Panc1 (cell line): ENCODE measurements at regions not wholly inside any gene's neighbourhood (a gene's known extent, or its start where the extent isn't known, plus 50 kb on each side); places are given as distances from the start of the nearest gene placed in this dataset.

Experiments used
- ATAC-seq: fragments of 200-7000 bp; cut with Tn5 transposase; 2 replicates; pipeline ENCODE4 v1.9.1; 2020; ENCODE audit warnings: mild to moderate bottlenecking, moderate library complexity
- BruUV-seq: library from RNA; stranded (reverse); fragments of 400-500 nt; replicated peaks from 2 replicates; lab custom pipeline; 2021; lab: Mats Ljungman, UMichigan
- CTCF ChIA-PET: fragments of 300-600 bp; sonication (Branson Sonifier 250); formaldehyde crosslinking; loops from one replicate; lab custom pipeline; 2022; ENCODE audit warnings: antibody characterized with exemption; lab: Charles Lee
- POLR2A ChIA-PET: fragments of 300-600 bp; sonication (Branson Sonifier 250); formaldehyde crosslinking; loops from one replicate; lab custom pipeline; 2022; ENCODE audit warnings: antibody characterized with exemption; lab: Charles Lee
- DNase-seq: peaks from one replicate; pipeline ENCODE4 v3.0.0-alpha.2; 2010; ENCODE audit warnings: low read depth, low spot score
- H3K27ac ChIP-seq: 2 replicates; pipeline ENCODE4 v1.5.1; 2011; ENCODE audit warnings: mild to moderate bottlenecking, low read length, inconsistent platforms
- H3K27me3 ChIP-seq: fragments of 200-500 bp; sonication (Bioruptor generic); 2 replicates; pipeline ENCODE4 v1.6.0; 2014; ENCODE audit warnings: low read length, inconsistent platforms; ENCODE audit not compliant: control insufficient read depth, insufficient read depth
- H3K36me3 ChIP-seq: fragments of 200-500 bp; sonication (Bioruptor generic); 2 replicates; pipeline ENCODE4 v1.5.1; 2014; ENCODE audit warnings: inconsistent platforms, mild to moderate bottlenecking, low read length, moderate library complexity; ENCODE audit not compliant: control insufficient read depth, insufficient read depth
- H3K4me1 ChIP-seq: 2 replicates; pipeline ENCODE4 v1.5.1; 2011; ENCODE audit warnings: inconsistent platforms, mild to moderate bottlenecking, low read length, moderate library complexity; ENCODE audit not compliant: control insufficient read depth, insufficient read depth
- H3K4me3 ChIP-seq, 2 experiments: 2 replicates each; pipeline ENCODE4 v1.5.1; 2011 to 2012; ENCODE audit warnings: low read depth in 2 of 2, low read length in 2 of 2, mild to moderate bottlenecking in 2 of 2, inconsistent platforms in 1 of 2, moderate library complexity in 1 of 2
- H3K9me3 ChIP-seq: fragments of 200-500 bp; sonication (Bioruptor generic); 2 replicates; pipeline ENCODE4 v1.5.1; 2014; ENCODE audit warnings: low read depth, mild to moderate bottlenecking, inconsistent platforms, low read length, moderate library complexity; ENCODE audit not compliant: control insufficient read depth, insufficient read depth
- POLR2AphosphoS5 ChIP-seq: IDR thresholded peaks from 2 replicates; pipeline ENCODE4 v1.6.1; 2012; ENCODE audit warnings: mild to moderate bottlenecking, low read depth, low read length, moderate library complexity
- SIN3A ChIP-seq: IDR thresholded peaks from 2 replicates; pipeline ENCODE4 v1.6.1; 2012; ENCODE audit warnings: low read depth, mild to moderate bottlenecking, low read length, moderate library complexity, borderline replicate concordance; ENCODE audit not compliant: insufficient read depth
- TCF7L2 ChIP-seq: IDR thresholded peaks from 2 replicates; pipeline ENCODE4 v1.6.1; 2011; ENCODE audit warnings: mild to moderate bottlenecking, low read depth, low read length, inconsistent platforms
- in situ Hi-C: cut with HindIII; loops from 2 replicates; pipeline ENCODE4 v1.10.0; 2016; ENCODE audit warnings: low sequenced_read_pairs, low pct_unique_long_range_greater_than_20kb
- intact Hi-C: fragments of 100-400 bp; cut with micrococcal nuclease; formaldehyde crosslinking; loops from one replicate; pipeline ENCODE4 v1.10.0; 2022; ENCODE audit not compliant: unreplicated experiment
- TF ChIP-seq, protein P1 (sequence below), 2 experiments: IDR thresholded peaks; 2 replicates each; pipeline ENCODE4 v1.6.1; 2011 to 2012; ENCODE audit warnings: low read depth in 2 of 2, control low read depth in 1 of 2, low read length in 1 of 2, mild to moderate bottlenecking in 1 of 2, moderate library complexity in 1 of 2; ENCODE audit not compliant: insufficient read depth in 1 of 2
- TF ChIP-seq, protein P2 (sequence below): fragments of 450-650 bp; IDR thresholded peaks from 2 replicates; pipeline ENCODE4 v1.5.1; 2017; ENCODE audit warnings: mild to moderate bottlenecking

DNA sequence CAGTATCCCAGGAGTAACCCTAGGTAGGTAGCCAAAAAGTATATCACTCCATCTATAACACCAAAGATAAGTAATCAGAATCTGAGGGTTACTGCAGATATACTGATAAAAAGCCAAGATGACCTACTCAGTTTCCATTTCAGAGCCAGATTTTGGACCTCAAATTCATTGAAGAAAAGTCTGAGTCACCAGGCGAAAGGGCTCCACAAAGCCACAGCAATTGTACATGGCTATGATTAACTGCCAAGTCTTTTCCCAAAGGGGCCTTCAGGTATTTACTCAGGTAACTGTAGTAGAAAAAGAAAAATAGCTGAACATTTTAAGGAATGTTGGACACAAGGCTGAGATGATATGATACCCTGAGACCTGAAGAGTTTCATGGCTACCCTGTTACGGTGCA, 75.6 kb upstream of the KCNH7 start:
- Histone ChIP-seq H3K4me3 (no peak overlapping the region), H3K27me3 (no peaks in the 10 kb centered on the region), H3K27ac (no peak overlapping the region), H3K36me3 (no peaks in the 10 kb centered on the region), H3K9me3 (no peaks in the 10 kb centered on the region), H3K4me1 (no peaks in the 10 kb centered on the region)
- ChIA-PET CTCF (no interaction called here), POLR2A (no interaction called here)
- no peak for DNase-seq
- intact Hi-C loops, result no loop called here
- no TSS peak for BruUV-seq
- in situ Hi-C loops, result no loop called here
- TF ChIP-seq SIN3A (no peak), POLR2AphosphoS5 (no peak), TCF7L2 (no peak)
- TF ChIP-seq, protein P1, sequence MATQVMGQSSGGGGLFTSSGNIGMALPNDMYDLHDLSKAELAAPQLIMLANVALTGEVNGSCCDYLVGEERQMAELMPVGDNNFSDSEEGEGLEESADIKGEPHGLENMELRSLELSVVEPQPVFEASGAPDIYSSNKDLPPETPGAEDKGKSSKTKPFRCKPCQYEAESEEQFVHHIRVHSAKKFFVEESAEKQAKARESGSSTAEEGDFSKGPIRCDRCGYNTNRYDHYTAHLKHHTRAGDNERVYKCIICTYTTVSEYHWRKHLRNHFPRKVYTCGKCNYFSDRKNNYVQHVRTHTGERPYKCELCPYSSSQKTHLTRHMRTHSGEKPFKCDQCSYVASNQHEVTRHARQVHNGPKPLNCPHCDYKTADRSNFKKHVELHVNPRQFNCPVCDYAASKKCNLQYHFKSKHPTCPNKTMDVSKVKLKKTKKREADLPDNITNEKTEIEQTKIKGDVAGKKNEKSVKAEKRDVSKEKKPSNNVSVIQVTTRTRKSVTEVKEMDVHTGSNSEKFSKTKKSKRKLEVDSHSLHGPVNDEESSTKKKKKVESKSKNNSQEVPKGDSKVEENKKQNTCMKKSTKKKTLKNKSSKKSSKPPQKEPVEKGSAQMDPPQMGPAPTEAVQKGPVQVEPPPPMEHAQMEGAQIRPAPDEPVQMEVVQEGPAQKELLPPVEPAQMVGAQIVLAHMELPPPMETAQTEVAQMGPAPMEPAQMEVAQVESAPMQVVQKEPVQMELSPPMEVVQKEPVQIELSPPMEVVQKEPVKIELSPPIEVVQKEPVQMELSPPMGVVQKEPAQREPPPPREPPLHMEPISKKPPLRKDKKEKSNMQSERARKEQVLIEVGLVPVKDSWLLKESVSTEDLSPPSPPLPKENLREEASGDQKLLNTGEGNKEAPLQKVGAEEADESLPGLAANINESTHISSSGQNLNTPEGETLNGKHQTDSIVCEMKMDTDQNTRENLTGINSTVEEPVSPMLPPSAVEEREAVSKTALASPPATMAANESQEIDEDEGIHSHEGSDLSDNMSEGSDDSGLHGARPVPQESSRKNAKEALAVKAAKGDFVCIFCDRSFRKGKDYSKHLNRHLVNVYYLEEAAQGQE (IDR thresholded peaks at IDR 0.05; ENCODE audit: insufficient read depth in 1 of 2, low read depth in 2 of 2, low read length in 1 of 2), result no peak
- TF ChIP-seq, protein P2, sequence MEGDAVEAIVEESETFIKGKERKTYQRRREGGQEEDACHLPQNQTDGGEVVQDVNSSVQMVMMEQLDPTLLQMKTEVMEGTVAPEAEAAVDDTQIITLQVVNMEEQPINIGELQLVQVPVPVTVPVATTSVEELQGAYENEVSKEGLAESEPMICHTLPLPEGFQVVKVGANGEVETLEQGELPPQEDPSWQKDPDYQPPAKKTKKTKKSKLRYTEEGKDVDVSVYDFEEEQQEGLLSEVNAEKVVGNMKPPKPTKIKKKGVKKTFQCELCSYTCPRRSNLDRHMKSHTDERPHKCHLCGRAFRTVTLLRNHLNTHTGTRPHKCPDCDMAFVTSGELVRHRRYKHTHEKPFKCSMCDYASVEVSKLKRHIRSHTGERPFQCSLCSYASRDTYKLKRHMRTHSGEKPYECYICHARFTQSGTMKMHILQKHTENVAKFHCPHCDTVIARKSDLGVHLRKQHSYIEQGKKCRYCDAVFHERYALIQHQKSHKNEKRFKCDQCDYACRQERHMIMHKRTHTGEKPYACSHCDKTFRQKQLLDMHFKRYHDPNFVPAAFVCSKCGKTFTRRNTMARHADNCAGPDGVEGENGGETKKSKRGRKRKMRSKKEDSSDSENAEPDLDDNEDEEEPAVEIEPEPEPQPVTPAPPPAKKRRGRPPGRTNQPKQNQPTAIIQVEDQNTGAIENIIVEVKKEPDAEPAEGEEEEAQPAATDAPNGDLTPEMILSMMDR, result no peak
- no peak for ATAC-seq

DNA sequence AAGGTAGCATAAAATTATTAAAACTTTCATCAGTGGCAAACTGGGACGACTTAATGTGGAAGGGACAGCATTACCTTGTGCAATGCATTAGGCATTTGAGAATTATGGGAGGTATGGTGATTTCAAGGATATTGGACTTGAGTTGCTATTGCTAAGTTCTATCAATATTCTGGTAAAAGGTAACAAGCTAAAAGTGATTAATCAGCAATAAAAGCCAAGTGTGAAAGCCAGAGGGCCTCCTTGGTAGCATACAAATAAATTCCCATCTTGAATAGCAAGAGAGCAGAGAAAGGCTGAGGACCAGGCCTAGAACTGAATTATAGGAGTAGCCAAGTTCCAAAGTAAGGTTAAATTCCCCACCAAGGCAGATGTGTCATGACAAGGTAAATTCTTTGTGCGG, 74.2 kb upstream of the KCNH7 start:
- intact Hi-C loops (no loop called here), in situ Hi-C loops (no loop called here)
- no peaks in the 10 kb centered on the region for H3K36me3 ChIP-seq
- no peak overlapping the region for H3K4me3 ChIP-seq
- ChIA-PET POLR2A (no interaction called here), CTCF (no interaction called here)
- no peaks in the 10 kb centered on the region for H3K4me1 ChIP-seq
- no peaks in the 10 kb centered on the region for H3K9me3 ChIP-seq
- no TSS peak for BruUV-seq
- H3K27ac ChIP-seq, result no peak overlapping the region
- DNase-seq (no peak), ATAC-seq (no peak)
- no peaks in the 10 kb centered on the region for H3K27me3 ChIP-seq
- no peak for TF ChIP-seq TCF7L2
- TF ChIP-seq POLR2AphosphoS5, result no peak
- TF ChIP-seq SIN3A, result no peak
- TF ChIP-seq, protein P2, result no peak
- TF ChIP-seq, protein P1 (IDR thresholded peaks at IDR 0.05; ENCODE audit: insufficient read depth in 1 of 2, low read depth in 2 of 2, low read length in 1 of 2), result no peak
